PFSK-1 (cell line): ENCODE measurements at regions not wholly inside any gene's neighbourhood (a gene's known extent, or its start where the extent isn't known, plus 50 kb on each side); places are given as distances from the start of the nearest gene placed in this dataset.

ENCODE experiments used
- FOXP2 ChIP-seq: optimal IDR thresholded peaks from 2 replicates; pipeline ENCODE3; 2011; ENCODE audit warnings: borderline replicate concordance, control low read depth, inconsistent platforms; ENCODE audit not compliant: insufficient read depth; ENCODE audit errors: extremely low read length, extremely low read depth
- POLR2AphosphoS5 ChIP-seq: IDR thresholded peaks from 2 replicates; pipeline ENCODE4 v1.6.1; 2012; ENCODE audit warnings: low read depth, mild to moderate bottlenecking, control low read depth, low read length, moderate library complexity
- REST ChIP-seq, 2 experiments: IDR thresholded peaks; 2 replicates each; pipeline versions ENCODE4 v1.6.1 to v1.8.0; 2011 to 2012; ENCODE audit warnings: low read depth in 2 of 2, low read length in 2 of 2, control low read depth in 1 of 2, inconsistent platforms in 1 of 2, mild to moderate bottlenecking in 1 of 2, moderate library complexity in 1 of 2; ENCODE audit not compliant: insufficient read depth in 1 of 2
- SIN3A ChIP-seq: IDR thresholded peaks from 2 replicates; pipeline ENCODE4 v1.6.1; 2012; ENCODE audit warnings: mild to moderate bottlenecking, low read length, moderate library complexity, borderline replicate concordance; ENCODE audit not compliant: insufficient read depth
- TAF1 ChIP-seq: IDR thresholded peaks from 2 replicates; pipeline ENCODE4 v1.6.1; 2012; ENCODE audit warnings: low read length, control low read depth, borderline replicate concordance; ENCODE audit not compliant: insufficient read depth

GRCh38 chr5:42877431-42877830, 65.7 kb upstream of the SELENOP start:
- no peak for TF ChIP-seq FOXP2

- TF ChIP-seq TAF1 = no peak
- TF ChIP-seq REST (IDR thresholded peaks at IDR 0.05; ENCODE audit: insufficient read depth in 1 of 2, low read depth in 2 of 2, low read length in 2 of 2) = no peak
- no peak for TF ChIP-seq SIN3A
- TF ChIP-seq POLR2AphosphoS5 = no peak
- no peak for TF ChIP-seq FOXP2
These were observed 64.7 kb upstream of the SELENOP start for GRCh38 chr5:42876375-42876844.

- TF ChIP-seq TAF1 (no peak), SIN3A (no peak), REST (IDR thresholded peaks at IDR 0.05; ENCODE audit: insufficient read depth in 1 of 2, low read depth in 2 of 2, low read length in 2 of 2) (no peak), POLR2AphosphoS5 (no peak), FOXP2 (no peak)
These were observed 64.2 kb upstream of the SELENOP start for GRCh38 chr5:42875785-42876374.

- TF ChIP-seq FOXP2 (no peak), TAF1 (no peak), SIN3A (no peak)
These were observed 63.5 kb upstream of the SELENOP start for GRCh38 chr5:42875211-42875610.

- TF ChIP-seq POLR2AphosphoS5 (no peak), REST (IDR thresholded peaks at IDR 0.05; ENCODE audit: insufficient read depth in 1 of 2, low read depth in 2 of 2, low read length in 2 of 2) (no peak), SIN3A (no peak), TAF1 (no peak), FOXP2 (no peak)
These were observed 63.0 kb upstream of the SELENOP start for GRCh38 chr5:42874621-42875198.

GRCh38 chr5:42872865-42873264, 61.2 kb upstream of the SELENOP start:
- TF ChIP-seq REST (IDR thresholded peaks at IDR 0.05; ENCODE audit: insufficient read depth in 1 of 2, low read depth in 2 of 2, low read length in 2 of 2) (no peak), TAF1 (no peak)
